ENCODE measurements at regions not wholly inside any gene's neighbourhood (a gene's known extent, or its start where the extent isn't known, plus 50 kb on each side); places are given as distances from the start of the nearest gene placed in this dataset.

GRCh38 chr12:111173391-111173790, 195.5 kb downstream of the PHETA1 start:
- peaks cover 0 to 66% of the 10 kb centered on the region in 2 donors for H3K27me3 ChIP-seq
- TF ChIP-seq, protein P1, sequence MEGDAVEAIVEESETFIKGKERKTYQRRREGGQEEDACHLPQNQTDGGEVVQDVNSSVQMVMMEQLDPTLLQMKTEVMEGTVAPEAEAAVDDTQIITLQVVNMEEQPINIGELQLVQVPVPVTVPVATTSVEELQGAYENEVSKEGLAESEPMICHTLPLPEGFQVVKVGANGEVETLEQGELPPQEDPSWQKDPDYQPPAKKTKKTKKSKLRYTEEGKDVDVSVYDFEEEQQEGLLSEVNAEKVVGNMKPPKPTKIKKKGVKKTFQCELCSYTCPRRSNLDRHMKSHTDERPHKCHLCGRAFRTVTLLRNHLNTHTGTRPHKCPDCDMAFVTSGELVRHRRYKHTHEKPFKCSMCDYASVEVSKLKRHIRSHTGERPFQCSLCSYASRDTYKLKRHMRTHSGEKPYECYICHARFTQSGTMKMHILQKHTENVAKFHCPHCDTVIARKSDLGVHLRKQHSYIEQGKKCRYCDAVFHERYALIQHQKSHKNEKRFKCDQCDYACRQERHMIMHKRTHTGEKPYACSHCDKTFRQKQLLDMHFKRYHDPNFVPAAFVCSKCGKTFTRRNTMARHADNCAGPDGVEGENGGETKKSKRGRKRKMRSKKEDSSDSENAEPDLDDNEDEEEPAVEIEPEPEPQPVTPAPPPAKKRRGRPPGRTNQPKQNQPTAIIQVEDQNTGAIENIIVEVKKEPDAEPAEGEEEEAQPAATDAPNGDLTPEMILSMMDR (IDR thresholded peaks at IDR 0.05): no peak
- H3K36me3 ChIP-seq: no peaks in the 10 kb centered on the region
- no peaks in the 10 kb centered on the region for H3K9me3 ChIP-seq
- intact Hi-C loops (cut with DNase I; ENCODE audit: low total_unique reads): no loop called here
- DNase-seq: no peak
- H3K4me1 ChIP-seq: peaks cover 0 to 3% (median 0%) of the 10 kb centered on the region in 4 donors
- H3K27ac ChIP-seq: no peak overlapping the region
- H3K4me3 ChIP-seq: no peak overlapping the region

- H3K36me3 ChIP-seq: no peaks in the 10 kb centered on the region
- TF ChIP-seq, protein P1 (IDR thresholded peaks at IDR 0.05): no peak
- H3K4me3 ChIP-seq: no peak overlapping the region
- DNase-seq: no peak
- H3K27ac ChIP-seq: no peak overlapping the region
- H3K4me1 ChIP-seq: no peaks in the 10 kb centered on the region
- intact Hi-C loops (cut with DNase I; ENCODE audit: low total_unique reads): no loop called here
- peaks cover 0 to 66% of the 10 kb centered on the region in 2 donors for H3K27me3 ChIP-seq
- no peaks in the 10 kb centered on the region for H3K9me3 ChIP-seq
These were observed 196.1 kb downstream of the PHETA1 start for GRCh38 chr12:111172786-111173185.

DNA sequence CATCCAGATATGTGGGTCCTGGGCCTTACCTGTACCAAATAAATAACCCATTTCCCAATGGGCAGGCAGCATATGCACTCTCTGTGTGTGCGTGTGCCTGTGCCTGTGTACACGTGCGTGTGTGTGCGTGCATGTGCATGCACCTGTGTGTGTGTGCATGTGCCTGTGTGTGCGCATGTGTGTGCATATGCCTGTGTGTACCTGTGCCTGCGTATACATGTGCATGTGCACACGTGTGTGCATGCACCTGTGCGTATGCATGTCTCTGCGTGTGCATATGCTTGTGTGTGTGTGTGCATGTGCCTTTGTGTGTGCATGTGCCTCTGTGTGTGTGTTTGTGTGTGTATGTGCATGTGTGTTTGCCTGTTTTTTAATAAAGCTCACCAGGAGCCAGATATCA, 197.1 kb downstream of the PHETA1 start:
- Histone ChIP-seq H3K27ac (no peak overlapping the region), H3K4me1 (no peaks in the 10 kb centered on the region), H3K27me3 (peaks cover 0 to 65% of the 10 kb centered on the region in 2 donors), H3K36me3 (no peaks in the 10 kb centered on the region), H3K4me3 (no peak overlapping the region), H3K9me3 (no peaks in the 10 kb centered on the region)
- no peak for DNase-seq
- TF ChIP-seq, protein P1 (IDR thresholded peaks at IDR 0.05): no peak
- intact Hi-C loops (cut with DNase I; ENCODE audit: low total_unique reads): no loop called here

DNA sequence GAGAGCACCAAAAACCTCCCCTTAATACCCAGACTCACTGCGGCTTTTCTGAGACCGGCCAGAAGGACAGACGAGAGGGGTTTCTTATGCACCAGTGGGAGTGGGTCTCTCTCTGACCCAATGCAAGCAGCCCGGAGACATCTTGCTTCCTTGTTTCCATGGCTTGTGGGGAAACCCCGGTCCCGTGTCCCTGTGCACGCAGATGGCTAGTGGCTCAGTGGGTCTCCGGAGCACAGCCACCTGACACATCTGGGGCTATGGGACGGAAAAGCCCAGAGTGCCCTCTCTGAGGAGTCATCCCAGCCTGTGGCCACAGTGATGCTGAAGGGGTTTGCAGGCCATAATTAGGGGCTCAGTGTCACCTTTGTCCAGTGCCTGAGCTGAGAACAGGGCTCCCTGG, 197.6 kb downstream of the PHETA1 start:
- Histone ChIP-seq H3K4me3 (no peak overlapping the region), H3K27me3 (peaks cover 0 to 63% of the 10 kb centered on the region in 2 donors), H3K27ac (no peak overlapping the region), H3K36me3 (no peaks in the 10 kb centered on the region), H3K4me1 (no peaks in the 10 kb centered on the region), H3K9me3 (no peaks in the 10 kb centered on the region)
- intact Hi-C loops (cut with DNase I; ENCODE audit: low total_unique reads): no loop called here
- DNase-seq: no peak
- TF ChIP-seq, protein P1 (IDR thresholded peaks at IDR 0.05): no peak

GRCh38 chr12:111170543-111170942, 198.4 kb downstream of the PHETA1 start:
- Histone ChIP-seq H3K27ac (no peak overlapping the region), H3K36me3 (no peaks in the 10 kb centered on the region), H3K4me3 (no peak overlapping the region), H3K27me3 (peaks cover 0 to 64% of the 10 kb centered on the region in 2 donors), H3K9me3 (no peaks in the 10 kb centered on the region), H3K4me1 (no peaks in the 10 kb centered on the region)
- DNase-seq: no peak
- TF ChIP-seq, protein P1 (IDR thresholded peaks at IDR 0.05): no peak
- intact Hi-C loops (cut with DNase I; ENCODE audit: low total_unique reads): no loop called here

DNA sequence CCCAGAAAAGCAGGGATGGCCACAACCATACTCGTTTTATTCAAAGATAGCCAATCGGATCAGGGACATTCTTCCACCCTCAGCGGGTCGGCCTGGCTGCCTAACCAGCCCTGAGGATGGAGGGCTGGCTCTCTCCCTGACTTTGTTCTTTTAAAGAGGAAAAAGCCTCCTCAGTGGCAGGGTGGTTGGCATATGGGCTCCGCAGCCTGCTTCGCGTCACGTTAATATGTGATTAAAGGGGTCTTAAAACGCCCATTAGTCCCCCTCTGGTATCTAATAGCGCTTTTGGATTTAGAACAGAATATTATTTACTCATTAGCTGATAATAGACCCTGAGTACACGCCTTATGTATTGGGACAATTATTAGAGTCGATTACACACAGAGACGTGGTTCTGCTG, 199.4 kb downstream of the PHETA1 start:
- H3K4me1 ChIP-seq: no peaks in the 10 kb centered on the region

More for the DNA sequence above, 199.4 kb downstream of the PHETA1 start:
- DNase-seq: no peak
- no peak overlapping the region for H3K4me3 ChIP-seq
- H3K36me3 ChIP-seq: no peaks in the 10 kb centered on the region
- H3K27me3 ChIP-seq: peaks cover 0 to 60% of the 10 kb centered on the region in 2 donors
- TF ChIP-seq, protein P1 (IDR thresholded peaks at IDR 0.05): no peak
- intact Hi-C loops (cut with DNase I; ENCODE audit: low total_unique reads): no loop called here
- no peaks in the 10 kb centered on the region for H3K9me3 ChIP-seq
- no peak overlapping the region for H3K27ac ChIP-seq
